A673 (cell line): ENCODE measurements at regions not wholly inside any gene's neighbourhood (a gene's known extent, or its start where the extent isn't known, plus 50 kb on each side); places are given as distances from the start of the nearest gene placed in this dataset.

Experiments used
- BruUV-seq: library from RNA; stranded (reverse); fragments of 400-500 nt; replicated peaks from 2 replicates; lab custom pipeline; 2021; lab: Mats Ljungman, UMichigan
- CTCF ChIA-PET: fragments of 300-600 bp; sonication (Branson Sonifier 250); formaldehyde crosslinking; loops from one replicate; lab custom pipeline; 2022; ENCODE audit warnings: antibody characterized with exemption; lab: Charles Lee
- POLR2A ChIA-PET: fragments of 300-600 bp; sonication (Branson Sonifier 250); formaldehyde crosslinking; loops from one replicate; lab custom pipeline; 2022; ENCODE audit warnings: antibody characterized with exemption; ENCODE audit not compliant: low non-redundant PET; lab: Charles Lee
- DNase-seq: peaks from one replicate; pipeline ENCODE4 v3.0.0-alpha.2; 2015; ENCODE audit warnings: low spot score
- H3K27ac ChIP-seq: fragments of 200-600 bp; sonication (generic); 2 replicates; pipeline ENCODE4 v1.5.1; 2016; ENCODE audit warnings: mixed run types, low read depth, mild to moderate bottlenecking, mixed read lengths, antibody characterized with exemption, low read length; ENCODE audit not compliant: poor library complexity, severe bottlenecking
- H3K27me3 ChIP-seq: fragments of 200-600 bp; sonication (generic); replicated peaks from 2 replicates; pipeline ENCODE4 v1.6.1; 2017; ENCODE audit warnings: mixed run types, low read depth, mild to moderate bottlenecking, mixed read lengths, antibody characterized with exemption, low read length; ENCODE audit not compliant: insufficient read depth, poor library complexity
- H3K36me3 ChIP-seq: fragments of 200-600 bp; sonication (generic); 2 replicates; pipeline ENCODE4 v1.6.1; 2016; ENCODE audit warnings: mixed run types, mild to moderate bottlenecking, mixed read lengths, antibody characterized with exemption, low read length; ENCODE audit not compliant: insufficient read depth, poor library complexity, severe bottlenecking
- H3K4me1 ChIP-seq: fragments of 200-600 bp; sonication (generic); 2 replicates; pipeline ENCODE4 v1.6.1; 2017; ENCODE audit warnings: mixed run types, mild to moderate bottlenecking, mixed read lengths, antibody characterized with exemption, low read length; ENCODE audit not compliant: insufficient read depth, poor library complexity, severe bottlenecking
- H3K4me3 ChIP-seq: fragments of 200-600 bp; sonication (generic); 2 replicates; pipeline ENCODE4 v1.5.1; 2016; ENCODE audit warnings: low read depth, mixed run types, mild to moderate bottlenecking, mixed read lengths, low read length; ENCODE audit not compliant: poor library complexity, severe bottlenecking
- H3K9me3 ChIP-seq: fragments of 200-600 bp; sonication (generic); 2 replicates; pipeline ENCODE4 v1.6.1; 2016; ENCODE audit warnings: mixed run types, low read depth, mild to moderate bottlenecking, mixed read lengths, antibody characterized with exemption, low read length; ENCODE audit not compliant: poor library complexity, severe bottlenecking
- EZH2 ChIP-seq: fragments of 200-600 bp; sonication (generic); IDR thresholded peaks from 2 replicates; pipeline ENCODE4 v1.6.1; 2017; ENCODE audit warnings: borderline replicate concordance, low read depth, mild to moderate bottlenecking, mixed read lengths, antibody characterized with exemption, low read length; ENCODE audit not compliant: poor library complexity, severe bottlenecking
- intact Hi-C: fragments of 100-400 bp; cut with micrococcal nuclease; formaldehyde crosslinking; loops from one replicate; pipeline ENCODE4 v1.10.0; 2022; ENCODE audit not compliant: unreplicated experiment
- TF ChIP-seq, protein P1 (sequence below): fragments of 300-800, 200-600 bp; sonication (generic); conservative IDR thresholded peaks from 2 replicates; pipeline ENCODE4 v1.5.1; 2017; ENCODE audit warnings: low read depth, mild to moderate bottlenecking, antibody characterized with exemption, low read length, moderate library complexity, mixed read lengths

DNA sequence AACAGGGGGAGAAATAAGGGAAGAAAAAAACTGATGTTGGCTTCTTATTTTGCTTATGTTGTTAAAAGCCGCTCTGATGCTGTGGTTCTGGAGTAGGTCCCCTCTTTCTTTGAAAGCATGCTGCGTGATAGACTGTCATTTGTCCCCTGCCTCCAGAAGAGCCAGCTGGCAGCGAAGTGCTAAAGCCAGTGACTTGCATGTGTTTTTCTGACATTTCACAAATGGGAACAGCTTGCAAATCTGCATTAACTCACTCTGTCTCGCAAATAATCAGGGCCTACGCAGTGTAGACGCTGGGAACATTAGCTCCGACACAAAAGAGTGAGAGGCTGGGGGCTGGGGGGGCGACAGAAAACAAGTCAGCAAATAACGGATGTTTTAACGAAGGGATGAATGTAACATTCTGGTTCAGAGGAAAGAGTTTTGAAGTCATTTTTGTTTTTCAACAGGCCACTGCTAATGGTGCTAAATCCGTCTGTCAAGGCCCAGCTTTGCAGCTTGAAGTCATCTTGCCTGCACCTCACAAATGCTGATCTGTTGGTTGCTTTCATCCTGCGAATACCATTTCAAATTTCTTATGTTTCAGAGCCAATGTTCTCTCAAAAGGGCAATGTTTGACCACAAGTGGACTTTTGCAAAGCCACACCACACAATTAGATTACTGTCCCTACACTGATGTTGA, 68.8 kb upstream of the PIK3C3 start:
- Histone ChIP-seq H3K36me3 (no peaks in the 10 kb centered on the region), H3K27ac (no peak overlapping the region), H3K9me3 (no peaks in the 10 kb centered on the region), H3K27me3 (no peaks in the 10 kb centered on the region), H3K4me1 (no peaks in the 10 kb centered on the region), H3K4me3 (no peak overlapping the region)
- TF ChIP-seq EZH2: no peak
- TF ChIP-seq, protein P1, sequence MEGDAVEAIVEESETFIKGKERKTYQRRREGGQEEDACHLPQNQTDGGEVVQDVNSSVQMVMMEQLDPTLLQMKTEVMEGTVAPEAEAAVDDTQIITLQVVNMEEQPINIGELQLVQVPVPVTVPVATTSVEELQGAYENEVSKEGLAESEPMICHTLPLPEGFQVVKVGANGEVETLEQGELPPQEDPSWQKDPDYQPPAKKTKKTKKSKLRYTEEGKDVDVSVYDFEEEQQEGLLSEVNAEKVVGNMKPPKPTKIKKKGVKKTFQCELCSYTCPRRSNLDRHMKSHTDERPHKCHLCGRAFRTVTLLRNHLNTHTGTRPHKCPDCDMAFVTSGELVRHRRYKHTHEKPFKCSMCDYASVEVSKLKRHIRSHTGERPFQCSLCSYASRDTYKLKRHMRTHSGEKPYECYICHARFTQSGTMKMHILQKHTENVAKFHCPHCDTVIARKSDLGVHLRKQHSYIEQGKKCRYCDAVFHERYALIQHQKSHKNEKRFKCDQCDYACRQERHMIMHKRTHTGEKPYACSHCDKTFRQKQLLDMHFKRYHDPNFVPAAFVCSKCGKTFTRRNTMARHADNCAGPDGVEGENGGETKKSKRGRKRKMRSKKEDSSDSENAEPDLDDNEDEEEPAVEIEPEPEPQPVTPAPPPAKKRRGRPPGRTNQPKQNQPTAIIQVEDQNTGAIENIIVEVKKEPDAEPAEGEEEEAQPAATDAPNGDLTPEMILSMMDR: no peak
- no TSS peak for BruUV-seq
- ChIA-PET POLR2A (no interaction called here), CTCF (no interaction called here)
- DNase-seq: no peak
- intact Hi-C loops: no loop called here

DNA sequence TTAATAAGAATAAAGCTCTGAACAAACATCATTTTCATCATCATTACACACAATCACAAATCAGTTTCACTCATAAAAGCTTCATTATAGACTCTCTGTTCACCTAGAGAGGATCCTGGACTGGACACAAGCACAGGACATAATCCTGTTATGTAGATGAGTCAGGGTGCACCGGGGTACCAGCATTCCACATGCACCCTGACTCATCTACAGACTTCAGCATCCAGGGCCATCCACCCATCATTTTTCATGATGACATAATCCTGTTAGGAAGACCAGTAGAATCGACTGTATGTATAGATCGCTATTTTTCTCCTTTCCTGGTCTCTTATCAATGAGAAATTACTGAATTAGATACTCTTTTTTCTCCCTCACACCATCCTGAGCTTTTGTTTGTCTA, 73.7 kb upstream of the PIK3C3 start:
- ChIA-PET CTCF (no interaction called here), POLR2A (no interaction called here)
- H3K4me1 ChIP-seq: no peaks in the 10 kb centered on the region
- H3K9me3 ChIP-seq: no peaks in the 10 kb centered on the region
- H3K4me3 ChIP-seq: no peak overlapping the region
- intact Hi-C loops: no loop called here
- H3K36me3 ChIP-seq: no peaks in the 10 kb centered on the region
- no peak for DNase-seq
- H3K27me3 ChIP-seq: no peaks in the 10 kb centered on the region
- H3K27ac ChIP-seq: no peak overlapping the region
- BruUV-seq: no TSS peak
- TF ChIP-seq, protein P1: no peak
- TF ChIP-seq EZH2: no peak

DNA sequence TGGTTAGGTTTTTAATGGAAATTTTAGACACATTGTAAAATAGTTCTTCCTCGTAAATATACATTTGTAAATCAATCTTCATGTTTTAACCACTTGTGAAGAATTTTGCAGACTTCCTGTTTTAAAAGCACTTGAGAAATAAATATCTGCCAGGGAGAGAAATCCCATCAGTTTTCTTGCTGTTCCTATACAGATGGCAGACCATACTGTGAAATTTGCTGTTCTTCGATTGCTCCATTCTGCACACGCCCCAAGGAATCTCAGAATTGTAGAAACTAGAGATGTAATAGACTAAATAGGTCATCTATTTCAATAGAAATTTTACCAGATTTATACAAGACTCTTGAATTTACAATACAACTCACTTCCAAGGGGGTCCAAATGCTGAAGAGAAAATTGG, 75.8 kb upstream of the PIK3C3 start:
- H3K4me3 ChIP-seq: no peak overlapping the region
- intact Hi-C loops: no loop called here
- H3K27me3 ChIP-seq: no peaks in the 10 kb centered on the region
- ChIA-PET POLR2A (no interaction called here), CTCF (no interaction called here)
- no peaks in the 10 kb centered on the region for H3K4me1 ChIP-seq
- BruUV-seq: no TSS peak
- H3K27ac ChIP-seq: no peak overlapping the region
- H3K9me3 ChIP-seq: no peaks in the 10 kb centered on the region
- no peak for DNase-seq
- TF ChIP-seq, protein P1: no peak
- no peak for TF ChIP-seq EZH2
- H3K36me3 ChIP-seq: no peaks in the 10 kb centered on the region
